GM20000 (cell line): ENCODE measurements at regions not wholly inside any gene's neighbourhood (a gene's known extent, or its start where the extent isn't known, plus 50 kb on each side); places are given as distances from the start of the nearest gene placed in this dataset.
"Not testable (repeated sequence)": the region's sequence is repeated elsewhere in the genome, so short reads cannot be mapped to it uniquely, and the experiment has no call there.

ENCODE experiments used
- DNase-seq: peaks from one replicate; pipeline ENCODE4 v3.0.0; 2012; ENCODE audit warnings: low spot score
- CTCF ChIP-seq: IDR thresholded peaks from 2 replicates; pipeline ENCODE4 v1.5.1; 2012; ENCODE audit warnings: mild to moderate bottlenecking, control low read depth; ENCODE audit errors: extremely low read depth, missing control alignments

- no peak for TF ChIP-seq CTCF
- DNase-seq: no peak
These were observed 223.3 kb downstream of the SLC38A4 start for GRCh38 chr12:46602474-46602873.

GRCh38 chr12:46590991-46591703, 218.6 kb upstream of the SLC38A2 start:
- DNase-seq: no peak
- no peak for TF ChIP-seq CTCF

- no peak for TF ChIP-seq CTCF
- no peak for DNase-seq
These were observed 213.5 kb upstream of the SLC38A2 start for GRCh38 chr12:46585854-46586621.

GRCh38 chr12:46584098-46584497, 211.5 kb upstream of the SLC38A2 start:
- DNase-seq: not testable (repeated sequence)

GRCh38 chr12:46581990-46582389, 209.4 kb upstream of the SLC38A2 start:
- not testable (repeated sequence) for DNase-seq

- TF ChIP-seq CTCF: no peak
- no peak for DNase-seq
These were observed 207.9 kb upstream of the SLC38A2 start for GRCh38 chr12:46580445-46580844.

- TF ChIP-seq CTCF: no peak
- DNase-seq: no peak
These were observed 206.9 kb upstream of the SLC38A2 start for GRCh38 chr12:46579474-46579873.

- TF ChIP-seq CTCF: no peak
- DNase-seq: no peak
These were observed 205.8 kb upstream of the SLC38A2 start for GRCh38 chr12:46578190-46578982.
